ENCODE measurements at regions not wholly inside any gene's neighbourhood (a gene's known extent, or its start where the extent isn't known, plus 50 kb on each side); places are given as distances from the start of the nearest gene placed in this dataset.

DNA sequence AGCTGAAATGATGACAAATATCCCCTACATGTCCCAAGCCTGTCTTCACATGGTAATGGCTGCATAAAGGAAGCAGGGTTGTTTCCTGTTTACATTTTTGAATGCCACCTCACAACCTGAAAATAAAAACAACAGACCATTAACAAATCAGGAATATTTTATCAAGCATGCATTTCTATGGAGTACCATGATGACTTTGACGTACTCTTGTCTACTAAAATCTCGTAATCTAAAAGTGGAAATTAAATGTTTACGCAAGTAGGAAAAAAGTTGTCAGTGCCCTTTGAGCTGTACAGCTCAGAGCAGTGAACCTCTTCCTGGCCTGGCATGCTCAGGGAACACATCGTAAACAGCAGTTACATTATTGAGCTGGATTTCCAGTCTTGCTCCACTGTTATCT, 194.1 kb downstream of the INHBA start:
- TF ChIP-seq POLR2A (IDR thresholded peaks at IDR 0.05) (no peak), CTCF (IDR thresholded peaks at IDR 0.05) (no peak)

Data from breast epithelium (tissue), 3 donors.